ENCODE measurements at regions not wholly inside any gene's neighbourhood (a gene's known extent, or its start where the extent isn't known, plus 50 kb on each side); places are given as distances from the start of the nearest gene placed in this dataset.
"Not testable (repeated sequence)": the region's sequence is repeated elsewhere in the genome, so short reads cannot be mapped to it uniquely, and the experiment has no call there.

DNA sequence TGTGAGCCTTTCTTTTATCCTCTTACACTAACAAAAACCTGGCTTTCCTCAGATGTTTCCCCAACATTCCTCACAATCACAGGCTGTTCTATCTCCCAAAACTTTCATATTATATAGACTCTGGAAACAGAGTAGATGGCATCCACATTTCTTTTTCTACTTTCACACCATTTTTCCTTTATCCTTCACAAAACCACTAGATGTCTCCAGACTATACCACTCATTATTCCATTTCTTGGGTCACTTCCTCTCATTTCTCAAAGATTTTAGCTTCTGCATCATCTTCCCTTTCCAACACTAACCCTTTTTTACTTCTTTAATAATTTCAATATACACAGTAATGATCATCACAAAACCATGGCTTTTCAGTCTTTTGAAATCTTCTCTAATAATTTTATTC lies 286.0 kb upstream of the DEPDC1 start:
- DNase-seq (ENCODE audit: low spot score) = no peak

DNA sequence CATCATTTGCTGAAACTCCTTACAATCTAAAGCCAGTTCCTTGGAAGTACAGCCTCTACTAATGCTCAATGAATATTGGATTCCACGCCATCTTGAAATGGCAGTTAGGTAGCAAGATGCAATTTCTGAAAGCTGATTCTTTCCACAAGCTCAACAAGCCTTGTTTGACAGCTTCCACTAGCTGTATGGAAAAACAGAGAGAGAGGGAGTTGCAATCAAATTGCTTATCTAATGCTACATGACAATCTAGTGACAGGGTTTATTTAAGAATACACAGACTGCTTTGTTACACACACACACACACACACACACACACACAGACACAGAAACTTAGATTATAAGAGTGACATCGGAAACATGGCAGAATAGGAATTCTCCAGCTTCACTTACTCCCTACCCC lies 288.4 kb upstream of the DEPDC1 start:
- no peak for DNase-seq (ENCODE audit: low spot score)

DNA sequence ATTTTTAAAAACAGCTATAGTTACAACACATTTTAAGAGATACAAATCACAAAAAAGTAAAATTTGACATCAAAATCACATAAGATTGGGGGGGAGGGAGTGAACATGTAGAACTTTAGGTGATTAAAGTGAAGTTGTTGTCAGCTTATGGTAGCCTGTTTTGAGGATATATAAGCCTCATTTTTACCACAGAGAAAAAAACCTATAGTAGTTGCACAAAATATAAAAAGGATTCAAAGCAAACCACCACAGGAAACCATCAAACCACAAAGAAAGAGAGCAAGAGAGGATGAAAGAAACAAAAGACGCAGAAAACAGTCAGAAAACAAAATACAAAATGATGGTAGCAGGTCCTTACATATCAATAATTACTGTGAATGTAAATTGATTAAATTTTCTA lies 291.9 kb upstream of the DEPDC1 start:
- DNase-seq (ENCODE audit: low spot score) = no peak

DNA sequence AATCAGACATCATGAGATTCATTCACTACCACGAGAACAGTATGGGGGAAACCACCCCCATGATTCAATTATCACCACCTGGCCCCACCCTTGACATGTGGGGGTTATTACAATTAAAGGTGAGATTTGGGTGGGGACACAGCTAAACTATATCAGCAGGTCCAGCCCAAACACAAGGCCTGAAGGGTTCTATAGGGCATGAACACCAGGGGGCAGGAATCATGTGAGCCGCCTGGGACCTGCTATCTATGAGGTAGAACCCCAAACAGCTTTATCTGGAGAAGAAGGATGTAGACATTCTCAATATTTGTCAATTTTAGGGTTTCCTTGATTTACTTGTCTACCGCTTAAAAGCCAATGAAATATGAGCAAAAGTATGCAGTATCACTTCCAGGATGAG lies 294.9 kb upstream of the DEPDC1 start:
- no peak for DNase-seq (ENCODE audit: low spot score)

DNA sequence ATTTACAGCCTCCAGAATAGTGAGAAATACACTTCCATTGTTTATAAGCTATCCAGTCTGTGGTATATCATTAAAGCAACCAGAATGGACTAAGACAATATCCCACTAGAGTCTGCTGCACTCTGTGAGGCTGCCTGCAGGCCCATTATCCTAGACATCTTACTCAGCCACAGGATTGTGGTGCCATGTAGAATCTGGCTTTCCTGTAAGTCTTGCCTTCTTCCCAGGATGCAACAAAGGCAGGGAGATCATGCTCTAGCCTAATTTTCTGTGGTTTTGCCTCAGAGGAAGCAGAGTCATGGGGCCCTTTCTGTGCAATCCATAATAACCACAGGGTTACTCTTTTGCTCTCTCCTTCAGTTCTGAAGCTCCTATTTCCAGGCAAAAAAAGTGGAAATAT lies 299.1 kb upstream of the DEPDC1 start:
- DNase-seq (ENCODE audit: low spot score) = no peak

DNA sequence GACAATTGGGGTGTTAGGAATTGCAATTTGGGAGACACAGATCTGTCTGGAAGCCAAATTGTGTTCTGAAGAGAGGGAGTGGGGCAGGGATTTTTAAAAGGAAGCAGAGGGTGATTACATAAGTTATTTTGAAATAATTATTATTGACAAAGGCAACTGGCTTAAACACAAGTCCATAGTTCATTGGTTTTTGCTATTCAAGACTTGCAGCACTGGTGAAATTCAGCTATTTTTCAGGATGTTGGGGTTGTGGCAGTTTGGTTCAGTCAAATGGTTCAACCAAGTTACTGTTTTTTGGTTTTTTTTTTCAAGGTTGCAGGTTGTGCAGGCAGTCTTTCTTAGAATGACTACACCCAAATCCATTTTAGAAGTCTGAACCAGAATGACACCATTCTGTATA lies 300.0 kb upstream of the DEPDC1 start:
- no peak for DNase-seq (ENCODE audit: low spot score)

DNA sequence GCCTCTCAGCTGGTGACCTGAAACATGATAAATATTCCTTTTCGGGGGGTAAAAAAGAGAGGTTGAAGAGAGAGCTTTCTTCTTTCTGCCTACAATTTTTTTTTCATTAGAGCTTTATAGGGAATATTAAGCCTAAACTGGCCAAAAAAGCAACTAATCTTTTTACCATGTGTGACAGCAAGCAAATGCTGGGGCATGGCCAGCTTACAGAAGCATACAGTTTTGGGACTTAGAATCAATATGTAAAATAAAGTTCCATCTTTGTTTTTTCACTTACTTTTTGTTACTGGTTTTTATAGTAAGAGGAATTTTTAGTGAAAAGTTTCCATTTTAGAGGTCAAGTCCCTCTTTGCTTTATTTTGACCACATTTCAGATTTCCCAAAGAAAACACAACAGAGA lies 301.2 kb upstream of the DEPDC1 start:
- no peak for DNase-seq (ENCODE audit: low spot score)

DNA sequence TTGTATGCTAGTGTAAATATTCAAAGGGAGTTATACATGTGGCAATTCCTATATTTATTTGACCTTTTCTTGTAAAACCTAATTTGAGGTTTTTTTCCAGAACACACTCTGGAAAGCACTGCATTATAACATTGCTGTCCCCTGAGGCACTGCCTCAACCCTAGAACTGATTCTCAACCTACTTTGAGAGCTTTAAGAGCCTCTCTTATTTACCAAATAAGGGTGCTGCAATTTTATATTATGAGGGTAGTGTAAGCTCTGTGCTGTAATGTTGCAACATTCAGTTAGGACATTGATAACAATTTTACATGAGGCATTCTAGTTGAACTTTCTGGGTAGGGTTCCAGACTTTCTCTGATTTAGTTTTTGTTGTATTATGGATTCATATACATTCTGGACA lies 302.2 kb upstream of the DEPDC1 start:
- no peak for DNase-seq (ENCODE audit: low spot score)

DNA sequence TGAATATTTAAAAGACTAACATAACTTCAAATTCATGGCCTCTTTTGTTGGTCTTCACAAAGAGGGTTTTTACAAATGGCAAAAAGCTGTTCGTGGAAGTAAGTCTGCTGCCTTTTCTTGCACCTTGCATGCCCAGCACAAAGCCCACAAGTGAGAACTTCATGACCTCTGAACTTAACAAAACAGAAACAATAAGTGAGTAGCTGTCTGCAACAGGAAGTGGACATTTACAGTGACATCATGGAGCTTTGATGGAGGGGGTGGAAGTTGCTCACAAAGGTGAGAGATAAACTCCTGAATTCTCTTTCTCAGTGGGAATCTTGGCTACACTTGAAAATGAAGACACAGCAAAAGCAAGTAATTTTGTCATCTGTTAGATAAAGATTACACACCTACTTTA lies 303.3 kb upstream of the DEPDC1 start:
- no peak for DNase-seq (ENCODE audit: low spot score)

DNA sequence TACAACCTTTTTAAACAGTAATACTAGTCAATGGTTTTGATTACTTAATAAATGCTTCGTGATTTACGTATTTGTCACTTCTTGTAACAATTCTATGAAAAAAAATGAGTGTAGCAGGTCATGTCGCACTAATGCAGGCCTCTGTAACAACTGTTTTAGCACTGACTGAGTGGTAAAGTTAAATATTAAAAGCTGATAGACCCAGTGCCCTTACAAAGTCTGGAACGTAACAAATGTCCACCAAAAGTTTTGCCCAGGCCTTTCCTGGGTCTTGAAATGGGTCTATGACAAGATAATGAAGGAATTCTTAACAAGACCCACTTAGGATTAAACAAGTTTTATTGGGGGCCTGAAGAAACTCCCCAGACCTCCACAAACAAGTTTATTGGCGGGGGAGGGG lies 304.6 kb upstream of the DEPDC1 start:
- DNase-seq (ENCODE audit: low spot score) = no peak

DNA sequence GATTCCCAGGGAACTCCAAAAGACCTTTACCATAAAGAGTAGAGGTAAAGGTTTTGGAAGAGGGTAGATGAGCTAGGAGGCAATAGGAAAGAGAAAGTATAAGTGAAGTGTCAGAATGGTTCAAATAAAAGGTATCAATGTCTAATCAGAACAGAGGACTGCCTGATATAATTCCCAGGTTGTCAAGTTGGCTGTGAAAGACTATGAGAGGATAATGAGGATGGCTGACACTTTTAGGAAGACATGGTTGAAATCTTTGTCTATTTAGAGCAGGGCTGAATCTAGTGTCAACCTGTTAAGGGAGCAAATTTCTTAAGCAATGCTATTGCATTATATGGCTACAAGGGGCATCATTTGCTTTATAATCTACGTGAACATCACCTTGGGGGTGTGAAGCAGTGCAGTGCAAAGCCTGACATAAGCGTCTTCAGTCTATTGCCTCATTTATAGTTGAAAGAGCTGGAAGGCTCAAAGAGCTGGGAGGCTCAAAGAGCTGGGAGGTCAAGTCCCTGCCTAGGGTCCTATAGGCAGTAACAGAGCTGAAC lies 308.3 kb upstream of the DEPDC1 start:
- no peak for DNase-seq (ENCODE audit: low spot score)

DNA sequence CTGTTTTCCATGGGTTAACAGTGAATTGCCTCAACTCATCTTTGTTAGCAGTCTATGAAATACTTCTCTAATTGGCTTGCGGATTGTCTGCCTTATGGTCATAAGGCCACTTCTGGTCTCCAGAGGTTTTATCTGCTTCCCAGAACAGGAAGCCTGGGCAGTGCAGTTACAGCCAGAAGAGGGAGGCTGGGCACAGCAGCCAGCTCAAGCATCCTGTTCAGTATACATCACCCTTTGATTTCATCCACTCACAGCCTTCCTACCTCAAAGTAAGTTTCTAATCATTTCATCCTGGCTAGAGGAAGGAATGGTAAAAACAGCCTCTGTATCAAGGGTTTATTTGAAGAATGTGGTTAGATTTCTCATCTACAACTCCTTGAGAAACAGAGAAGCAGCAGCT lies 311.5 kb upstream of the DEPDC1 start:
- no peak for DNase-seq (ENCODE audit: low spot score)

DNA sequence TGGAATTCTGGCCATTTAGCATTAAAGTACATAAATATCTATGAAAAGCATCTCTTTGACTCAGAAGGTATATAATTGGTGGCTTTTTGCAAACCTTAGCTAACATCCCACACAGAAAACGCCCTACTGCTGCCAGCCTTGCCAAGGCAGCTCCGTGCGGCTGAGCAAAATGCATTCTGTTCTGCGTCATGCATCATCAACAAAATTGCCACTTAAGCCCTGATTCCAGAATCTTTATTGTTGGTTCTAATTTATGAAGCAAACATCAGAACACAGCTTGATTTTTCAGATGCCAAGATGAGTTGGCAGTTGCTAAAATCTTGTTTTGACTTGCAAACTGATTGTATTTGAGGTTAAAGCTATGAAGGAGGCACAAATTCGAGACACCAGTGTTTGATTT lies 314.9 kb upstream of the DEPDC1 start:
- no peak for DNase-seq (ENCODE audit: low spot score)

DNA sequence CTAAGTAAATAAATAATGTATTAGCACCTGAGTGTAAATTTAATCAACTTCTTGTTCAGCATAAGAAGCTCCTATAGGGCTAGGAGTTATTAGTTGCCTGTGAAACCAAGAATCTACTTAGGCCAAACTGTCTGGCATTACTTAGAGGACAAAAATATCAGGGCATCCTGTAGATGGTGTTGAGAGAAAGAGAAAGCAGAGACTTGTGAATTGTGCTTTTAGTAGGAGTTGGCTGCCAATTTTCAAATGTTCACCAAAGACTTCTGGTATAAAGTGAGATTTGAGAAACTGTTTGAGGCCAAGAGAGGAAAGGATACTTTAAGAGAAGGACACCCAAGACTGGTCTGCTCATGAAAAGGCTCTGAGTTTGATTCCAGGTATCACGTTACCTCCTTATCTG lies 315.5 kb upstream of the DEPDC1 start:
- no peak for DNase-seq (ENCODE audit: low spot score)

DNA sequence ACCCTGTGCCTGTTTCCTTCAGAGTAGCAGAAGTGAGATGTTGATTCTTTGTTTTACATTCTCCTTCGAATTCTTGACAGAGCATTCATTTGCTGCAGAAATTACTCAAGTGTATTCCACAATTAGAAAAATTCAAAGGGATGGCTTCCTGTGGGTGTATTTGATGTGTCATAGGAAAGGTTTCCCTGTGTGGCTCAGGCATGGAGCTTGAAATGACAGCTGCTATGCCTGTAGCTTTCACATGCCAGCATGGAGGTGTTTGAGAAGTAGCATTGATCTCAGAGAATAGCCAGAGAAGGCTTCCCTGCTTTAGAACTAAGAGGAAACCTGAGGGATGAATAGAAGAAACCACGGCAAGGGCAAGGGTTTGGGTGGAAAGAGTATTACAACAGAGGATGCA lies 317.2 kb upstream of the DEPDC1 start:
- DNase-seq (ENCODE audit: low spot score) = no peak

DNA sequence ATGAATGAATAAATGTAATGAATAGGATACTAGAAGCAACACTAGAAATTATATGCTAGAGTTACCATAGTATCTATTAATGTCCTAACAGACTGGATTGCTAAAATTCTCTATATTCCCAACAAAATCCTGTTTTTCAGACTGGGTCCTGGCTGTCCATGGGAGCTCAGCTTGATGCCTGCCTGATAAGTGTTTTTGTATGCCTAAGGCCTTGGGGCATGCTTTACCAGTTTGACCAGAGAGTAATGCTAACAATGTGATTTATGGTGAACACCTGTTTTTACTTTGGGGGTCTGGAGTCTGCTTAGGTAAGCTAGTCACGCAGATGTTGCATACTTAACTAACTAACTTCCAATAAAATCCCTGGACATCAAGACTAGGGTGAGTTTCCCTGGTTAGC lies 318.8 kb upstream of the DEPDC1 start:
- no peak for DNase-seq (ENCODE audit: low spot score)

DNA sequence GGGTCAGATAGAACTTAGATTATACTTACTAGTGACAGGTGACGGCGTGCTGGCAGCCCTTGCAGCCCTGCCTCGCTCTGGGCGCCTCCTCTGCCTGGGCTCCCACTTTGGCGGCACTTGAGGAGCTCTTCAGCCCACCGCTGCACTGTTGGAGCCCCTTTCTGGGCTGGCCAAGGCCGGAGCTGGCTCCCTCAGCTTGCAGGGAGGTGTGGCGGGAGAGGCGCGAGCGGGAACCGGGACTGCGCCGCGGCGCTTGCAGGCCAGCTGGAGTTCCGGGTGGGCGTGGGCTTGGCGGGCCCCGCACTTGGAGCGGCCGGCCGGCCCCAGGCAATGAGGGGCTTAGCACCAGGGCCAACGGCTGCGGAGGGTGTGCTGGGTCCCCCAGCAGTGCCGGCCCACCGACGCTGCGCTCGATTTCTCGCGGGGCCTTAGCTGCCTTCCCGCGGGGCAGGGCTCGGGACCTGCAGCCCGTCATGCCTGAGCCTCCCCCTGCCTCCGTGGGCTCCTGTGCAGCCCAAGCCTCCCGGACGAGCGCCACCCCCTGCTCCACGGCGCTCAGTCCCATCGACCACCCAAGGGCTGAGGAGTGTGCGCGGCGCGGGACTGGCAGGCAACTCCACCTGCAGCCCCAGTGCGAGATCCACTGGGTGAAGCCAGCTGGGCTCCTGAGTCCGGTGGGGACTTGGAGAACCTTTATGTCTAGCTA lies 320.8 kb upstream of the DEPDC1 start:
- not testable (repeated sequence) for DNase-seq (ENCODE audit: low spot score)

DNA sequence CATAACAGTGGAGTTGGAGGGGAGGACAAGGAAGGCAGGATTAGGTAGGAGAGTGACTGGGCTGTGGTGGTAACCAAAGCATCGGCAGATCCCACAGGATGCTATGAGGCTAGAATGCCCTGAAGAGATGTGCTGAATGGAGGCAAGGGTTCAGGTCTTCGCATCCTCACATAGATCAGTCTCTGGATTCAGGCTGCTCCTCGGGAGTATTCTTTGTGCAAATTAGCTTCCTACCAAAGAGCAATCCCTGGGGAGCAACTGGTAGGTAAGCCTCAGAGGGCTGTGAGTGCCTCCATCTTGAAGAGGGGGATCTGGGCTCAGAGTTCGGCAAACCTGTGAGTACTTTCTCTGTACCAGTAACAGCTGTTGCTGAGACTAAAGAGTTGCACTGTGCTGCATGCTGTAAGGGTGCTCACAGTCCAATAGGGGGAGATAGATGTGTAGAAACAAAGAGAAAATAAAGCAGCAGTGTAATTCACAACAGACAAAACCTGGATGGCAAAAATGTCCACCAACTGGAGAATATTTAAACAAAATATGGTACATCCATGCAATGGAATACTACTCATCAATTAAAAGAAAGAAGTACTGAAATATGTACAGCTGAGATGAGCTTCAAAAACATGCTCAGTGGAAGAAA lies 322.4 kb upstream of the DEPDC1 start:
- peak; percentile 5 for DNase-seq (ENCODE audit: low spot score)

DNA sequence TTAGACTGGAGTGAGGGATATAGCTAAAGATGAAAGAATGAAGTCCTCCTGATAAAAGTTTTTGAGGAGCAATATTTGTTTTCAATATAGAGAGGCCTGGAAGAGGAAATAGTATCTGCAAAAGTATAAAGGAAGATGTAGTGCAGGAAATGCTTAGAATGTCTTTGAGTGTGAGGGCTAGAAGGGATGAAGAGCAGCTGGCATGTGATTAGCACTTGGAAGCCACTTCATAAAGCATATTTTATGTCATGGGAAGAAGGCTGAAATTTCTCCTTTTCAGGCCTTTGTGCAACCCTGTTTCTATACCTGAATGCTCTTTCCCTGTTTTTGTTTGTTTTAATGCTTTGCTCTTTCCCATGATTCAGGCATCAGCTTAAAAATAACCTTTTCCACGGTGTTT lies 323.3 kb upstream of the DEPDC1 start:
- DNase-seq (ENCODE audit: low spot score) = no peak

DNA sequence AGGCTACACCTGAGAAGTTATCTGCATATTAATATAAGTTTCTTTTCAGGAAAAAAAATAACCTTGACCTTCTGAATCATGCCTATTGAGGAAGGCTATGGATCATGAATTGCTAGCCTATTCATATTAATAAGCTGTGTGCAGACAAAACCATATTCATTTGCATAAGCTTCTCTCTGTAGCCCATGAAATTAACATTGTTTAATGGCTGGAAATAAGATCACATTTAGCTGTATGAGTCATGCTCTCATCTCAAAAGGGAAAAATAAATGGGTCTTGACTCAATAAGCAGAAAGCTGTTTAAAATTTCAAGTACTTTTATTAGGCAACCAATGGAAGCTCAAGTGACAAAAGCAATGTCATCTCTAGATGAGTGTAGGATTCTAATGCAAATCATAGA lies 330.0 kb upstream of the DEPDC1 start:
- no peak for DNase-seq (ENCODE audit: low spot score)

DNA sequence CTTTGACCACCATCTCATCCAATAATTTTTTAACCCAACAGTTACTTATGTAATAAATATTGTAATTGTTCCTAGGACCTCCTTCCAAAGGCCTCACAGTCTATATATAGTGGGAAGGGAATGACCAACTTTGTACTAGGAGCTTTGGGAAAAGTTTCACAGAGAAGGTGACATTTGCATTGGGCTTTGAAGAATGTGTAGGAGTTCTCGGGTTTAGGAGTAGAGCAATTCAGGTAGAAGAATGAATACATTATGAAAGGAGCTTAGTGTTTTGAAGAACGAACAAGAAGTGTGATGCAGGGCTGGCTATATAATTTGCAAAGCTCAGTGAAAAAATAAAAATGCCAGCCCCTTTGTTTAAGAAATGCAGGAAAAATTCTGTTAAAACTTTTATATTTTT lies 330.4 kb upstream of the DEPDC1 start:
- no peak for DNase-seq (ENCODE audit: low spot score)

DNA sequence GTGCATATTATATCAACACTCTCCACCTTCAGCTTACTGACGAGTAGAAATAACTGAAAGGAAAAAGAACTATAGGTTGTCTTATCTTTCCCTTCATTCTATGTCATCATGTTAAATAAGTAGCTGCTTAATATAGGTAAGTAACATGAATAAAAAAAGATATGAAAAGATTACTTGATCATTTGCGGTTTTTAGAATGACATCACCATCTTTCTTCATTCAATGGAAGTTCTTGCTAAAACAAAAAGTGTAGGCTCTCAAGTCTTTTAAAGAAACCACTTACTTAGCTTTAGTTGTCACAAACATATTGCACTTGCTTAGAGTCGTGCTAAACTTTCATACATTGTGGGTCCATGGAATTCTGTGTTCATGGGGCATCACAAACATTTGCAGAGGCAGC lies 331.1 kb upstream of the DEPDC1 start:
- no peak for DNase-seq (ENCODE audit: low spot score)

DNA sequence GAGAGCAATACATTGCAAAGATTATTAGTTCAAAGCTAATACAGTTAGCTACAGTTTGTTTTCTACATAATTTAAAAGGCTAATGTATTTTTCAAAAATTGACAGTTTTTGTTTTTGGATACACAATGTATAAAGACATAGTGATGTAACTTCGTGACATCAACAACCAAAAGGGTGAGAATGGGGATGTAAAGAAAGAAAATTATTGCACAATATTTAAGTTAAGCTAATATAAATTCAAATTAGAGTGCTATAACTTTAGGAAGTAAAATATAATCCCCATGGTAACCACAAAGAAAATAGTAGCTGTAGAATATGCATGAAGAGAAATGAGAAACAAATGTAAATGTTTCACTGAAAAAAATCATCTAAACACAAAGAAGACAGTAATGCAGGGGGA lies 334.4 kb upstream of the DEPDC1 start:
- no peak for DNase-seq (ENCODE audit: low spot score)

DNA sequence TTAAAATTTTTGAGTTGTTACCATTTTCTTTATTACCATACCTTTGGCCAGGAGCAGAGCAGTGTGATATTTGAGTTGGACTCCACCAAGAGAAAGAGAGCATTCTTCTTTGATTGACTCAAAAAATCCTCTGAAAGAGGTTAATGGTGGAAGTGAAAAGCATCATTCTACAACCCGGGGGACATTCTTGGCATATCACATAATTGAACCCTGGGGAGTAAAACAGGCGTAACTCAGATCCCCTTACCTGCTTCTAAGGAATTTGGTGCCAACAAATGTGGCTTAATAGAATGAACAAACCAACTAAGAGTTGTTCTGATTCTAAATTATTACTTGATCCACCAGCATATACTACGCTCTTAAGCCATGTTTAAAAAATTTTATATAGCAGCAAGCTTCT lies 351.1 kb upstream of the DEPDC1 start:
- no peak for DNase-seq (ENCODE audit: low spot score)
